ENCODE measurements at regions not wholly inside any gene's neighbourhood (a gene's known extent, or its start where the extent isn't known, plus 50 kb on each side); places are given as distances from the start of the nearest gene placed in this dataset.

- TF ChIP-seq TAF1 (IDR thresholded peaks at IDR 0.05; ENCODE audit: borderline replicate concordance, insufficient read depth, low read length), result no peak
- TF ChIP-seq REST (IDR thresholded peaks at IDR 0.05; ENCODE audit: insufficient read depth in 1 of 2, low read depth in 2 of 2, low read length in 2 of 2), result no peak
- TF ChIP-seq SIN3A (IDR thresholded peaks at IDR 0.05; ENCODE audit: borderline replicate concordance, insufficient read depth, low read length), result no peak
- TF ChIP-seq POLR2AphosphoS5 (IDR thresholded peaks at IDR 0.05; ENCODE audit: low read depth, low read length), result no peak
- no peak for TF ChIP-seq FOXP2 (optimal IDR thresholded peaks at IDR 0.05; ENCODE audit: borderline replicate concordance, extremely low read depth, extremely low read length, insufficient read depth)
These were observed 308.2 kb upstream of the NR5A2 start for GRCh38 chr1:199719156-199719842.

- no peak for TF ChIP-seq REST (IDR thresholded peaks at IDR 0.05; ENCODE audit: insufficient read depth in 1 of 2, low read depth in 2 of 2, low read length in 2 of 2)
- TF ChIP-seq POLR2AphosphoS5 (IDR thresholded peaks at IDR 0.05; ENCODE audit: low read depth, low read length), result no peak
- TF ChIP-seq FOXP2 (optimal IDR thresholded peaks at IDR 0.05; ENCODE audit: borderline replicate concordance, extremely low read depth, extremely low read length, insufficient read depth), result no peak
- TF ChIP-seq SIN3A (IDR thresholded peaks at IDR 0.05; ENCODE audit: borderline replicate concordance, insufficient read depth, low read length), result no peak
- TF ChIP-seq TAF1 (IDR thresholded peaks at IDR 0.05; ENCODE audit: borderline replicate concordance, insufficient read depth, low read length), result no peak
These were observed 307.0 kb upstream of the NR5A2 start for GRCh38 chr1:199720496-199720895.

GRCh38 chr1:199721001-199721400, 306.5 kb upstream of the NR5A2 start:
- TF ChIP-seq FOXP2 (optimal IDR thresholded peaks at IDR 0.05; ENCODE audit: borderline replicate concordance, extremely low read depth, extremely low read length, insufficient read depth), result no peak
- no peak for TF ChIP-seq SIN3A (IDR thresholded peaks at IDR 0.05; ENCODE audit: borderline replicate concordance, insufficient read depth, low read length)
- TF ChIP-seq TAF1 (IDR thresholded peaks at IDR 0.05; ENCODE audit: borderline replicate concordance, insufficient read depth, low read length), result no peak
- no peak for TF ChIP-seq REST (IDR thresholded peaks at IDR 0.05; ENCODE audit: insufficient read depth in 1 of 2, low read depth in 2 of 2, low read length in 2 of 2)
- TF ChIP-seq POLR2AphosphoS5 (IDR thresholded peaks at IDR 0.05; ENCODE audit: low read depth, low read length), result no peak

GRCh38 chr1:199723250-199723956, 304.1 kb upstream of the NR5A2 start:
- TF ChIP-seq REST (IDR thresholded peaks at IDR 0.05; ENCODE audit: insufficient read depth in 1 of 2, low read depth in 2 of 2, low read length in 2 of 2), result no peak
- no peak for TF ChIP-seq FOXP2 (optimal IDR thresholded peaks at IDR 0.05; ENCODE audit: borderline replicate concordance, extremely low read depth, extremely low read length, insufficient read depth)
- TF ChIP-seq SIN3A (IDR thresholded peaks at IDR 0.05; ENCODE audit: borderline replicate concordance, insufficient read depth, low read length), result no peak
- no peak for TF ChIP-seq TAF1 (IDR thresholded peaks at IDR 0.05; ENCODE audit: borderline replicate concordance, insufficient read depth, low read length)
- TF ChIP-seq POLR2AphosphoS5 (IDR thresholded peaks at IDR 0.05; ENCODE audit: low read depth, low read length), result no peak

All from PFSK-1 (cell line).